Fibroblast of skin of abdomen (primary cell): ENCODE measurements at regions not wholly inside any gene's neighbourhood (a gene's known extent, or its start where the extent isn't known, plus 50 kb on each side); places are given as distances from the start of the nearest gene placed in this dataset.
"Not testable (repeated sequence)": the region's sequence is repeated elsewhere in the genome, so short reads cannot be mapped to it uniquely, and the experiment has no call there.

ENCODE experiments used
- DNase-seq: peaks from one replicate; pipeline ENCODE4 v3.0.0-alpha.2; 2013

- no peak for DNase-seq
Observed at GRCh38 chr11:70549386-70549785, 151.1 kb downstream of the CTTN start.

- DNase-seq, result no peak
Observed at GRCh38 chr11:70549796-70550195, 151.5 kb downstream of the CTTN start.

- no peak for DNase-seq
Observed at GRCh38 chr11:70550456-70551195, 152.3 kb downstream of the CTTN start.

DNA sequence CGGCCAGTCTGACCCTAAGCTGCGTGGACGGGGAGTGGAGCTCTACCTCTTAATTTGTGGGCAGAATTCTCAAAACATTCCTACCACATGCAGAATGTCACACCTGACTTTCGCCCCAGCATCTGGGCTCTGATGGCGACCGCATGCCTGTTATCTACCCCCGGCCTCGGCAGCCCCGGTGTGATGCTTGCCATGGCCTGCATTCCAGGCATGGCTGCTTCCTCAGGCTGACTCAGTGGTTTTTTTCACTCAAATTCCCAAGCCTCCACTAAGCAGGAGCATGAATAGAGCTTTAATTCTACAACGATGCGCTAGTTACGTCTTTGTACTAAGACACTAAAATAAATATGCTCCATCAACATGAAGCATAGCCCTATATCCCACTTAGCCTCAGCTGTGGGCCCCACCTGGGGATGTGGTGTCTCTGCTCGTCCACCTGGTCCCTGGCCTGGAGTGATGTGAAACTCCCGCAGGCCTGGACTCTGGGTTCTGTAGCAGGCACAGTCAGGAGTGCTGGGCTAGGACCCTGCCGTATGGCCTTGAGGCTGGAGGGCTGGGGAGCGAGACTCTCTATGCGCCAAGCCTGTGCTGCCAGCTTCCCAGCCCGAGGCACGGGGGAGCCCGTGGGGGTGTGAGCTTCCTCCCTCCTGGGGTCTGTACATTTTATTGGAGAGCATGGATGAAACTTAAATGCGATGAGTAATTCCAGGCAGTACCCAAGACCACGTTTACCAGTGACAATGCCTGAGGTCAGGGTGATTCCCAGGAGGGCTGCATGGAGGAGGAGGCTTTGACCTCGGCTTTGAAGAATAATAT lies 153.2 kb downstream of the CTTN start:
- peak; percentile 35 for DNase-seq

- no peak for DNase-seq
Observed at GRCh38 chr11:70552167-70553150, 154.1 kb downstream of the CTTN start.

DNA sequence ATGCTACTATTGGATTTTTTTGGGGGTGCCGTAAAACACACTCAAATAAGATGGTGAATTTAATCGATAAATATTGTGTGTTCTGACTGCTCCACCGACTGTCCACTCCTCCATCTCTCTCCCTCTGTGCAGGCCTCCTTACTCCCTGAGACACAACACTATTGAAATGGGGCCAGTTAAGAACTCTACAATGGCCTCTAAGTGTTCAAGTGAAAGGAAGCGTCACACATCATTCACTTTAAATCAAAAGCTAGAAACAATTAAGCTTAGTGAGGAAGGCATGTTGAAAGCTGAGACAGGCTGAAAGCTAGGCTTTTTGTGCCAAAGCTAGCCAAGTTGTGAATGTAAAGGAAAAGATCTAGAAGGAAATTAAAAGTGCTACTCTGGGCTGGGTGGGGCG lies 156.7 kb downstream of the CTTN start:
- DNase-seq, result no peak

- DNase-seq, result peak; percentile 41
Observed at GRCh38 chr11:70556884-70557741, 158.8 kb downstream of the CTTN start.

GRCh38 chr11:70557742-70558485 lies 159.6 kb downstream of the CTTN start:
- DNase-seq, result no peak

DNA sequence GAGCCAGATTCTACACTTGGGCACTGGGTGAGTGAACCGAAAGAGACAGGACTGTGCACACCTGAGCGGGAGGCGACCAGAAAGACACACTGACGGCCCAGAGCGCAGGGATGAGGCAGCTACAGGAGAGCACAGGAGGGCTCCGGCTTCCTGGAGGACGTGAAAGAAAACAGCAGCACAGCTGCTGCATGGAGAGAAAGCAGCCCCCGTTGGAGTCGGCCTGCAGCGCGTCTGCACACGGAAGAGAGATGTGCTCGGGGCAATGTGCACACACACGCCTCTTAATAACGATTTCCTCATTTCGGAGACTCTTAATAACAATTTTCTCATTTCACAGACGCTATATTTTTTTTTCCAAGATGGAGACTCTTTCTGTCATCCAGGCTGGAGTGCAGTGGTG lies 160.4 kb downstream of the CTTN start:
- no peak for DNase-seq

GRCh38 chr11:70559516-70559915 lies 161.2 kb downstream of the CTTN start:
- DNase-seq, result no peak

GRCh38 chr11:70560621-70561020 lies 162.3 kb downstream of the CTTN start:
- not testable (repeated sequence) for DNase-seq

GRCh38 chr11:70566768-70567530 lies 168.6 kb downstream of the CTTN start:
- DNase-seq, result no peak

DNA sequence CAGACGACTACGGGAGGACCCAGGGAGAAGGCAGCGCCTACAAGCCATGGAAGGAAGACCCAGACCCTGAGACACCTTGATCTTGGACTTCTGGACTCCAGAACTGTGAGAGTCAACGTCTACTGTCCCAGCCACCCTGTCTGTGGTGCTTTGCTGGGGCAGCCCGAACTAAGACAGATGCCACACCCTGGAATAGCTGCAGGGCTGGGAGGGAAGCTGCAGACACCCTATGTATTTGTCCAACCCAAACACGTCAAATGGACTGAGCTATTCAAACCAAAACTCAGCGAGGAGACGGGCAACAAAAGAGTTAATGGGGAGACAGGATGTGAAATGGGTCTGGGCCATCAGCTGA lies 169.3 kb downstream of the CTTN start:
- DNase-seq, result no peak

- DNase-seq, result peak; percentile 37
Observed at GRCh38 chr11:70568035-70568813, 169.9 kb downstream of the CTTN start.

DNA sequence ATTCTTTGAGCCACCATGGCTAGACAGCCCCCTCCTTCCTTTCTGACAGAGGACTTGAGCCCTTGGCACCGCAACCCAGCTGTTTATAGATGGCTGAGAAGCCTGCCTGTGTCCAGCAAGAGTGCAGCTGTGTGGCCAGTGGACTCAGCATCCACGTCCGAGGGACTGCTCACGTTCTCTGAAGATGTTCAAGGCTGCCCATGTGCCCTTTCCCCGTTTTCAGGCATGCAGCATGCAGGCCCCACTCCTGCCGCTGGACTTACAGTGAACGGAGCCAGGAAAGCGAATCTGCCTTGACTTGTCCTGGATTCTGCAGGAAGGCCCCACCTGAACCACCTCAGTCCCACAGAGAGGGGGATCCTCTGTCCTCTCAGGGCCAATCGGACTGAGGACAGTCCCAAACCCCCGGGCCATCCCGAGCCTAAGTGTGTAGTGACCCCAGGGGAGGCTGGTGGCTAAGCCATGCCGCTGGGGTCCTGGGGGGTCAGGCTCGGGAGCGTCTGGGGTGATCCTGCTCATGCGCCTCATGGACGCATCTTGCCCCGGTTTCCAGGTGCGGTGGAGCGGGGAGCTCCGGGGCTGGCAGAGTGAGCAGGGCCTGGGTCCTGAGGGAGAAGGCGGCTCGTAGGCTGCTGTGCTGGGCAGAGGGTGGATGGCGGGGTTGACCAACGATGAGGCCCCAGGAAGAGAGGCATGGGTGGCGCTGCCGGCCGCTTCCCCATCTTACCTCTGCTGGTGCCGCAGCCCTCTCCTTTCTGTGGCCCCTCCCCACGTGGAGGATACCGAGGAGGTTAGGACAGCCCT lies 170.7 kb downstream of the CTTN start:
- no peak for DNase-seq

- DNase-seq, result no peak
Observed at GRCh38 chr11:70569618-70569890, 171.2 kb downstream of the CTTN start.

DNA sequence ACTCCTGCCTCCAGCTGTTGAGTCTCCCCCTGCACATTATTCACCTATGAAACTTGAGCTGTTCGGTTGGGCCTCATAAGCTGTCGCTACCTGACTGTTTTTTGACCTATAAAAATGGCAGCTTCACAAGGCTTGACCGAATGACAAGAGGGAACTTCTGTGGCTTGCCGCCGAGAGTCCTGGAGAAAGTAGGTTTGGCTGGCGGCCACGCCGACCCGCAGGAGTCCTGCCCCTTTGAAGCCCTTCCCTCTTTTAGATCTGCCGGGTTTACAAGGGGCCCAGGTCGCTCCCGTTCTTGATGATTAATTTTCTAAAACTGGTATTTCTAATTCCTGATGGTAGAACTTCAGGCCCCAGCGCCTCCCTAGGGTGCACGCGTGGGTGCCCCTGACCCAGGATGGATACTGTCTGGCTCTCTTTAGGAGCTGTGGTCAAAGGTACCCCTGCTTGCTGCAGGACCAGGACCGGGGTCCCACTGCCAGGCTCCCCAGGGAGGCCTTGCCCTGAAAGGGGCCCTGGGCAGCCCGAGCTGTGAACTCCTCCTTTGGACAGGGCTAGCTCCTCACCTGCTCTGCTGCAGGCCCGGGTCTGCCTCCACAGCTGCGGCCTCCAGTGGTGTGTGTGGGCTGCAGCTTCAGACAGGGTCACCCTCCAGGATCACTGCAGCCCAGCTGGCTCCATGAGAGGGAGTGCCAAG lies 171.8 kb downstream of the CTTN start:
- no peak for DNase-seq

DNA sequence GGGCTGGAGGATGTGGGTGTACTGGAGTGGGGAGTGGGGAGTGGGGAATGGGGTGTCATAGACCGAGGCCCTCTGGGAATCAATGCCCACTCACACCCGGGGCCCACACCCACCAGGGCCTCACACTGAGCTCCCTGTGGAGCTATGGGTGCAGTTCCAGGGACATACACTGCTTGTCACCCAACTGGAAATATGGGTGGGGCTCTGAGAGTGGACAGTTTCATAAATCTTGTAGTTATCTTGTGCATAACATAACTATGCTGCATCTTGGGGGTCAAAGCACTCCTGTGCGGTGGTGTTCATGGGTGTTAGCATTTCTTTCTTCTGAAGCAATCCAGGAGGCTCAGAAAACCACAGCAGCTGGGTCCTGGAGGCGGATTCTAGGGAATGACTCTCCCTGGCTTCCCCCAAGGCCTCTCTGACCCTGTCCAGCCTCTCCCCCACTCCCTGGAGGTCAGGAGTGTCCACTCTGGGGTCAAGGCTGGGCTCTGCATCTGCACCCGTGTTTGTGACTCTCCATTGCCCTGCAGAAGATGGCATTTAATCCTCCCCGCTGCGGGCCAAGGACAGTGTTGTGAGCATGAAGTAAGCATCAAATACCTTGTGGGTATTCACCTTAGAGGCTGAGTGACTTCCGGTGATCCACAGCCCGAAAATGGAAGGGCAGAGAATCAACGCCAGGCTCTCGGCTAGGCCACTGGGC lies 172.5 kb downstream of the CTTN start:
- DNase-seq, result no peak
